ENCODE measurements at regions not wholly inside any gene's neighbourhood (a gene's known extent, or its start where the extent isn't known, plus 50 kb on each side); places are given as distances from the start of the nearest gene placed in this dataset.
"Not testable (repeated sequence)": the region's sequence is repeated elsewhere in the genome, so short reads cannot be mapped to it uniquely, and the experiment has no call there.

DNA sequence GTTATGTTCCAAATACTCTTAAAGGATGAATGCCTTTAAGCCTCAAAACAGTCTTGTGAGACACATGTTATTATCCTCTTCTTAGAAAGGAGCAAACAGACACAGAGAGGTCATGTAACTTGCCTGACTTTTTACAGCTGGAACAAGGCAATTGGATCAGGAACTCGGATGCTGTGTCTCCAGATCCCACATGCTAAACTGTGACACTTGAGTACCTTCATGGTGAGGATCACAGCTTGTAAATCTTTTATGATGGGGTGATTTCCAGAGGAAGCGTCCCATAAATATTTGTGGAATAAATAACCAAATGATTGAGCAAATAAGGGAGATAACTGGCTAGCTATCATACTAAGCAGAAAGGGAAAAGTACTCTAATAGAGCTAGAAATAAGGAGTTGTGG is 171.2 kb downstream of the C11orf91 start:
- no peak for DNase-seq (ENCODE audit: low read depth in 2 of 2)

DNA sequence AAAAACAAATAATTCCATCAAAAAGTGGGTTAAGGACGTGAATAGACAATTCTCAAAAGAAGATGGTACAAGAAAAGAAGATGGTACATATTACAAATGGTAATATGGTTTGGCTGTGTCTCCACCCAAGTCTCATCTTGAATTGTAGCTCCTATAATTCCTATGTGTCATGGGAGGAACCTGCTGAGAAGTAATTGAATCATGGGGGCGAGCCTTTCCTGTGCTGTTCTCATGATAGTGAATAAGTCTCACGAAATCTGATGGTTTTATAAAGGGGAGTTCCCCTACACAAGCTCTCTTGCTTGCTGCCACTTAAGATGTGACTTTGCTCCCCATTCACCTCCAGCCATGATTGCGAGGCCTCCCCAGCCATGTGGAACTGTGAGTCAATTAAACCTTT is 172.9 kb downstream of the C11orf91 start:
- not testable (repeated sequence) for DNase-seq (ENCODE audit: low read depth in 2 of 2)

DNA sequence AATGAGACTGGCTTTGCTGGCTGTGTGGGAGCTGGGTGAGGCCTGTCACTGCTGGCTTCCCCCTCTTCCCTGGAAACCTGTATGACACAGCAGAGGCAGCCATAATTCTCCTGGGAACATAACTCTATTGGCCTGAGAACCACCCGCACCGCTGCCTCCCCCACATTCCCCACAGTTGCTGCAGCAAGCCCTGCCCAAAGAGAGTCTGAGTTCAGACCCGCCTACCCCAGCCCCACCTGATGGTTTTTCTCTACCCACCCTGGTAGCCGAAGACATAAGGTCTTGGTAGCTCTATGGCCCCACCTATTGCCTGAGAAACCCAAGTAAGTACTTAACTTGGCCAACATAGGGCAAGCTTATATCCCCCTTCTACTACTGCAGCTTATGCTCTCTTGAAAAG is 174.8 kb downstream of the C11orf91 start:
- DNase-seq (ENCODE audit: low read depth in 2 of 2) = no peak

DNA sequence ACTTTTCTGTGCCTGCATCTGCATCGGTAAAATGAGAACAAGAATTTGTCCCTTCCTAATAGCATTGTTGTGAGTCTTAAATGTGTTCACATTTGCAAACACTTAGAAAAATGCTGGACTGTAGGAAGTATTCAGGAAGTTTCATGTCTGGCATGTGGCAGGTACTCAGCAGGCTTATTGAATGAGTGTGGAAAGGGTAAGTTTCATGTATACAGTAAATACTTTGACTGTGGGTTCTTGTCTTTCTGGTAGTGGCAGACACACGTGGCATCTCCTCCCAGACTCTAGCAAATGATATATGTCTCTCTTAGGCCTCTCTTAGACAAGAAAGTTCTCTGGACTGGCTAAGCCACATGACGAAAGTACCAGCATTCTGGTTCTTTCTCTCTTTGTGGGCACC is 179.2 kb downstream of the C11orf91 start:
- no peak for DNase-seq (ENCODE audit: low read depth in 2 of 2)

DNA sequence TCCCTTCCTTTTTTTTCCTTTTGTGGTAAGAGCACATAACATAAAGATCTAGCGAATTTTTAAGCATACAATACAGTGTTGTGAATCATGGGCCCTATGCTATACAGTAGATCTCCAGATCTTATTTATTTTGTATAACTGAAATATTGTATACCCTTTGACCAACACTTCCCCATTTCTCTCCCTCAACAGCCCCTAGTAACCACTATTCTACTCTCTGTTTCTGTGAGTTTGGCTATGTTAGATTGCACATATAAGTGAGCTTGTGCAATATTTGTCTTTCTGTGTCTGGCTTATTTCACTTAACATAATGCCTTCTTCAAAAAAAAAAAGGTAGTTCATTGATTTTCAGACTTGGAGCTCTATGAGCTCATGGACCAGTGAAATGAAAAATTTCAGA is 180.5 kb downstream of the C11orf91 start:
- no peak for DNase-seq (ENCODE audit: low read depth in 2 of 2)

DNA sequence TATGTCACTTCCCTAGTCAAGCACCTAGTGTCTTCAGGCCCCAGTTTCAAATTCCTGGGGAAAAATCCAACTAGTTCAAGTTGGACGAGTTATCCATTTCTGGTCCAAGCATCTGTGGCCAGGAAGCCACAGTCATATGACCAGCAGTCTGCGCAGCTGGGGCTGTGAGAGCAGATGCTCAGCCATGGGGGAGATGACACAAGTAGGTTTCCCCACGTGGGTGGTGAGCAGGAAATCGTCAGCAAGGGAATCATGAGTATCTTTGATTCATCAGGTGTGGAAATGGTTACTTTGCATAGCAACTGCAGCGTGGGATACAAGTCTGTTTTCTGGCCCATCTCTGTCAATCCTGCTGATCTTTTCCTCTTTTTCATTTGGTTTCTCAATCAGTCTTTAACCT is 185.3 kb downstream of the C11orf91 start:
- DNase-seq (ENCODE audit: low read depth in 2 of 2) = peak in 1 of 2 donors; percentile 19

DNA sequence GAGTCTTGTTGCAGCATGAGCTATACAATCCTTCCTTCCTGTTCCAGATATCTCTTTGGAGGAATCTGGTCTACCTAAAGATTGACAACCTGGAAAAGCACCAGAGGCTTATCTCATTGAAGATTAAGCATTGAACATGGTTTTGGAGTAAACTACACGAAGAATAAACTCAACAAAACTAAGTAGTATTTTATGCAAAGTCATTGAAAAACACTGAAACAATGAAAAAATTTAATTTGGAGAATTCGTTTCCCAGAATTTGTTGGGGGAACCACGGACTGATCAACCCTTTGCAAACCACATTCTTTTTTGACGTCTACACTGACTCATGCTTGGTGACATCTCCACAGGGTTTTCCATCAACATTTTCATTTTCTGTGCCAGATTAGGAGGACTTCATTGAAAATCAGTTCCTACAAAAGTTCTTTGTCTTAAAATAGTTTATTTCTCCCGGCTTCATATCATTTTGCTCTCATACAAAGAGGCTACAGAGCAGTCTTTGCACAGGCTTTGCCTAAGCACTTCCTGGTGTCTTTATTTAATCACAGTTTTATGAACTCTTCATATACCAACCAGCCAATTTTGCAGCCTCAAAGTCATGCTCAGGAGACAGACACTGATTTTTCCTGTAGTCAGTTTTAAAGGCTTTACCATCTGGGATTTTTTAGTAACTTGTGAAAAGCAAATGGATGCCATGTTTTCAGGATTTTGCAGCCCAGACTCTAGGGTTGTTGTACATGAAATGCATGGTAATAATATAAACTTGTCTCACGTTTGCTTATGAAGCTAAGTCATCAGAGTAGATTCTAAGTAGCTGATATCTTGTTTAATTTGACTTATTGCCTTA is 186.3 kb downstream of the C11orf91 start:
- DNase-seq (ENCODE audit: low read depth in 2 of 2) = no peak

DNA sequence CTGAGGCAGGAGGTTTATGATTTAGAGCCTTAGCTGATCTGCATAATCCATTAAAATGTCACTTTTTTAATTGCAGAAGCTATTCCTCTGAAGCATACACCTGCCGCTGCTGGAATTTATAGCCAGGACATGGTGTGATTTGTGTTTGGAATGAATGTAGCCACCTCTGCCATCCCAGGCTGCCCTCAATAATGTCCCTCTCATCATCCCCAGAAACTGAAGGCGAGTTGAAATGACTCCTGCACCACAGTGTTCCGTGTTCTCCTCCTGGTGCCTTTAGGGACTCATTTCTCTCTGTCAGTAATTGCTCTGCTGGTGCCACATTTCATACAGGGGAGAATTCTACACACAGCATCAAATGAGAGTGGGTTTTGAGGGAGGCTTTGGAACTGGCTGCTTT is 191.0 kb downstream of the C11orf91 start:
- no peak for DNase-seq (ENCODE audit: low read depth in 2 of 2)

DNA sequence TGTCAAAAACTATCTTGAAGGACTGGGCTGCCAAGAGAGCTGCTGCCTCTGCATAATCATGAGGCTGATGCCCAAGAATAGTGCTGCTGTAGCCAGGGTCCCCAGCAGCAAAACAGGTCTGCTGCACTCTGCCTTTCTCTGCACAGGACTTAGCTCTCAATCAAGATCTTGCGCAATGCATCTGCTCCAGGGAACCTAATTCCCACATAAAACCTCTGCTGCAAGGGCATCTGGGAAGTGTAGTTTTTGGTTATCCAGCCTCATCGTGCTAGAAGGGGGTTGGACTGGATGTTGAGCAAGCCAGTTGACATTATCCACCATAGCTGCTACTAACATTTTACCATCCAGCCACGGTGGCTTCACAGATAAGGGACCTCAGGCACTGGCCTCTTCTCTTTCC is 192.7 kb downstream of the C11orf91 start:
- no peak for DNase-seq (ENCODE audit: low read depth in 2 of 2)

DNA sequence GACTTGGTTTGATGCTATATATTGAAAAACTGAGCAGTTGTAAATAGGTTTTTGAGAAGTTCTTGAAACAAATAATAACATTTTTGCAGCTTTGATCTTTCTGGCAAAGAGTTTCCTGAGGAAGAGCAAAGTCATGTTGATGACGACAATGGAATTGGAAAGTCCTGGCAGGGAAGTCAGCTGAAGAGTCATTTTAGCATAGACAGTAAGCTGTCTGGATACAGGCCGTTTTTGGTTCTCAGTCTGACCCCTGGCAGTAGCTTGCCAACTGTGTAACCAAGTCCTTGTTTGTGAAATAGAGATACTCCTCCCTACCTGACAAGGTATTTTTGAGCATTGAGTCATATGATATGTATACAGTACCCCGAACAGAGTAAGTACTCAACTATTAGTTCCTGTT is 193.3 kb downstream of the C11orf91 start:
- peak in 1 of 2 donors; percentile 63 for DNase-seq (ENCODE audit: low read depth in 2 of 2)

DNA sequence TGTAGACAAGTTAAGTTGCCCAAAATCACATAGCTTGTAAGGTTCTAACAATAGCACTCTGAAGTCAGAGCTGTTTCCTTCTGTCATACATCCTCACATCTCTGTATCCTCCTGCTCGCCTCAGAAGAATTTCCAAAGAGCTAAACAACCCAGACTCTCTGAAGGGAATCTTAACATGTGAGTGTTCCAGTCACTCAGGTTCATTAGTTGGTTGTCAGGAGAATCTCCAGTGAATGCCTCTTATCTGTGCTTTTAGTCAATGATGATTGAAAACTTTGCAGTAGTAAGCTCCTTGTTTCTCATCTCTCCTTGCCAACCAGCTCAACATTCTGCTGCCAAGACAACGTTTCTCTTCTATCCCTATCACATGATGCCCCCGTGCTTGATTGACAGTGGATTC is 195.5 kb downstream of the C11orf91 start:
- no peak for DNase-seq (ENCODE audit: low read depth in 2 of 2)

DNA sequence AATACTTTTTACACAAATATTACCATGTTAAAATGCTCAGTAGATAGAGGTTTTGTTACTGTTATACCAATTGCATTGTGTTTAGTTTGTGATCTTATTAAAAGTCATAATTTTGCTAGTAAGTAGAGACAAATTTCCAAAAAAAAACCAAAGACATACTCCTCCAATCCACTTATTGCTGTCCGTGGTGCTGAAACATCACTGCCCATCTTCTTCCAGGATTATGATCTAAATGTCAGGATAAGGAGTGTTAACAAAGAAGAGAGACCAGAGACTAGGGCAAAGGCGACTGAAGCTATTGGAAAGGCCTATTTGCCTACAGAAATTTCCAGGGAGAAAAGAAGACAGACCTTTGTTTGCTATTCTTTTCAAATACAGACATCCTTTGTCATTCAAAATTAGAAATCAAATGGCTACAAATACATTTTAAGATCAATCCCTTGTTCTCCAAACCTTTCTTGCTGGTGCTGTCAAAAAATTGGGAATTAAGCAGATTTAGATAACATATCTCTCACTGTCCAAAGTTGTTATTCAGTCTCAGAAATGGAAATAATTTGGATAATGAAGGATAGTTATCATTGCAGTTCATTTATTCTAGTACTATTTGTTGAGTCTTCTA is 199.7 kb downstream of the C11orf91 start:
- peak; percentile 11 to 58 for DNase-seq (ENCODE audit: low read depth in 2 of 2)

DNA sequence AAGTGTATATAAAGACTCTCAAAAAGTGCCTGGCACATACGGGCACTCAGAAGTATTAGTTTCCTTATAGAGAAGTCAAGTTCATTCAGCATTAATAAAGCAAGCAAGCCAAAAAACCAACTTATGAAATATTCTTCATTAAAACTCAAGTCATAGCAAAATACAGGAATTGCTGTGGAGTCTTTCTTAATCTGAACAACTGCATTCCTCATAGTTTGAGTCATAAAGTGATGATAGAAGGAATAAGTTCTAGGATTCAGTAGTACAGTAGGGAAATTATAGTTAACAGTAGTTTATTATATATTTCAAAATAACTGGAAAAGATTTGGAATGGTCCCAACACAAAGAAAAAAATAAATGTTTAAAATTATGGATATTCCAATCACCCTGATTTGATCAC is 200.3 kb downstream of the C11orf91 start:
- no peak for DNase-seq (ENCODE audit: low read depth in 2 of 2)

DNA sequence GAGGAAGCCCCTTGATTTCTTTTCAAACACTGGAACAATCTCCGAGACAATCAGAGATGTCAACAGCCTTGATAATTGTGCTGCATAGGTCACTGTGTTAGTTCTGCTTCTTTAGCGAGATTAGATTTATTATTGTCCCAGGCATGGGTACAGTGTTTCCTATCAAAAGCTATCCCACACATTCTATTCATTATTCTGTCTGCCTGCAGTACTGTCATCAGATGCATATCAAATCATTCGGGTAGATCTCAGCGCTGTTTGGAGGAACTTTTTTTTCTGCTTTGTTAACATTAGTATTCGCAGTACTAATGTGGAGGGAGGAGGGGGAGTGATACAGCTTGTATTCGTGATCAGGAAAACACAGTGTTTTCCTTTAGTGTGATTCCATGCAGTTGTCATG is 208.0 kb downstream of the C11orf91 start:
- DNase-seq (ENCODE audit: low read depth in 2 of 2) = no peak

DNA sequence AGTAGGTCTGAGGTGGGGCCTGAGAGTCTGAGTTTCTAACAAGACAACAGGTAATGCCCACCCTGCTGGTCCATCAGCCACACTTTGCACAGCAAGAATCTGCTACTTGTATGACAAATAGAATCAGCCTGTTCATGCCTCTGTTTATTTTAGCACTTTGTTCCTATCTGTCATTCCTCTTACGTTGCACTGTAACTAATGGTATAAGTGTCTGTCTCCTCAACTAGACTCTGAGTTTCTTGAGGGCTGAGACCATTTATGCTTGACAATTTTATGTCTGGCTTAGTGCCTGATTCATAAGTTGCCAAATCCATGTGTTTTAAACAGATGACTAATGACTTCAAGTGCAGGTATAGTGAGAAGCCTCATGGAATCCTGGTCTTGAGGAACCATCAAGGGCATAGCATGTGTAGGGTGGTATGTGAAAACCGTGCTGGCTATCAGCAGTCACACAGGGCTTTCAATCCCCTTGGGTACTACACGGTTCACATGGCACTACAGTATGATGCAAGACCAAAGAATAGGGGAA is 209.7 kb downstream of the C11orf91 start:
- DNase-seq (ENCODE audit: low read depth in 2 of 2) = no peak

DNA sequence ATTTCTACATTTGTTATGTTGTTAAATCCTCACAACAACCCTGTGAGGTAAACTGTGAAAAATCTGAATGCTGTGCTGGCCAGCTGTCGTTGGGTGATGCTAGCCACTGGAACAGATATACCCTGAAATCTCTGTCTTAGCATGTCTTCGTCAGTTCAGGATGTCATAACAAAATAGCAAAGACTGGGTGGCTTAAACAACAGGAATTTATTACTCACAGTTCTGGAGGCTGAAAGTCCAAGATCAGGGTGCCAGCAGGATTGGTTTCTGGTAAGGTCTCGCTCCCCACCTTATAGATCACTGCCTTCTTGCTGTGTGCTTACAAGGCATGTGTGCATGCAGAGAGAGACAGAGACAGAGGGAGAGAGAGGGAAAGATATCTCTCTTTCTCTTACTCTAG is 211.7 kb downstream of the C11orf91 start:
- no peak for DNase-seq (ENCODE audit: low read depth in 2 of 2)

DNA sequence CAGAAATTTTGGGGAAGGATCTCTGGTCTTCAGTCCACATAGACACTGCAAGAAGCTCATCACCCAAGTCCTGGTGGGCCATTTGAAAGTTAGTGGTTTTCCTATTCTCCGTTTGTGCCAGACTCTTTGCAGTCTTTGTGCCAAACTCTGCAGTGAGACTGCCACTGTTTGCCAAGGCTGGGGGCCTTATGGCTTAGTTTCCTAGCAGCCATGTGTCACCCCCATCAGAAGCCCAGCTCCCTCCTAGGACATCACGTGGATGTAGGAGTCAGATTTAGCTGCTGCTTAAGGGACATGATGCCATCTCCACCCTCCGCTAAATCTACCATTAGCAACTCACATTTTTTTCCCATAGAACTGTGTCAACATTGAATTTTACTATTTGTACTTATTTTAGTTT is 220.0 kb downstream of the C11orf91 start:
- DNase-seq (ENCODE audit: low read depth in 2 of 2) = no peak

DNA sequence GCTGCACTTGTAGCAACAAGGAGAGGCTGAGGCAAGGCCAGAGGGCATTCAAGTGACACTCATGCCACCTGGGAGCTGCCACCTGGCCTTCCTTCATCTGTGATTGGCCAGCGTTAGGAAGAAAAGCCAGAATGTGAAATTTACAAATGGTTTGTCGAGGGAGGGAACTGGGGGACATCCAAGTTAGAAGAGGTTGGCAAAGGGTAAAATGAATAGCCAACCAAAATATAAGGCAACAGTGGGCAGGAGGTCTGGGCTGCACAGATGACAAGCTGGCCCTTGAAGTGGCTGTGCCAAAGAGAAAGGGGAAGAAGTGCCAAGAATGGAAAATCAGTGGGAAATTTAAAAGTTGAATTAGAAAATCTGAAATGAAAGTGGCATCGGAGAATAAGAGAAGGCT is 221.4 kb downstream of the C11orf91 start:
- DNase-seq (ENCODE audit: low read depth in 2 of 2) = no peak

DNA sequence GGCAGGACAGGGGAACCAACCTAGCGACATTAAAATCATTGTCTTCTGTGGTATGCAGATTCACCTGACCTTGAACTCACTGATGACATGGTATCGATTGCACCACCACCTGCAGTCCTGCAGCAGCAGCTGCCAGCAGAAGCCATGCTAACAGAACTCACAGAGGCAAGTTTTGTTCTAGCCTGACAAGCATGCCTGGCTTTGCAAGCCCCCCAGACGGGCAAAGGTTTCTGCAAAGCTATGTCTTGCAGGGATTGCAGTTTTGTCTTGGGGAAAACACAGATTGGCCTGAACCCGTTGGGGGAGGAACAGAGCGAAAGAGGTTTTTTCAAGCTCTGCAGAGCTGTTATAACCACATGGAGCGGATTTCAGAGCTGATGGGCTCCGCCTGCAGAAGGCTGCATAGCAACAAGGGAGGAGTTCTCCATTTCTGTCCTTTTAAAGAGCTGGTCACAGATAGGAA is 221.0 kb downstream of the HIPK3 start:
- no peak for DNase-seq (ENCODE audit: low read depth in 2 of 2)

DNA sequence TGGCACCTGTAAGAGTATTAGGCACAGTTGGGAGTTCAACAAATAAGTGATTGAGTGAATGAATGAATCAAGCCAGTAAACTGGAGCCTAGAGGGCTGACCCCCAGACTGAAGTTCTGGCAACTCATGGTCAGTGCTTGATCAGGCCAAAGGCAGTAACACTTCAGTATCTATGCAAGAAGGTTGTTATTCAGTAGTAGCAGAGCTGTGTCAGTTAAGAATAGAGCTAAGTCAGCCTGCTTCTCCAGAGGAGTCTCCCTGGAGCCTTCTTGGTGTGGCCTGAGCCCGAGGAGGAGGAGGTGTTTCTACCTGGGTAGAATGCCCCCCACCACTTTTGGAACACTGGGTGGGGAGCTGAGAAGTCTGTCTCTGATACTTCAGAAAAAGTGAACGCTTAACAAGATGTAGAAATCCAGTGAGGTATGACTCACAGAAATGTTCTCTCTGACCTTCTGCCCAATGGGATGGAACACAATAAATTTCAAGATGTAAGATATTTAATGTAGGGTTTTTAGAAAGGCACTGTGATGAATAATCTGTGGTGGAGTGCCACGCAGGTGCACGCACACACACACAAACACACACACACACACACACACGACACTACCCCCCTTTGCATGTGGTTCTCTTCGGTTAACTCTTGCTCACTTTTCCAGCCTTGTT is 219.9 kb downstream of the HIPK3 start:
- DNase-seq (ENCODE audit: low read depth in 2 of 2) = no peak

DNA sequence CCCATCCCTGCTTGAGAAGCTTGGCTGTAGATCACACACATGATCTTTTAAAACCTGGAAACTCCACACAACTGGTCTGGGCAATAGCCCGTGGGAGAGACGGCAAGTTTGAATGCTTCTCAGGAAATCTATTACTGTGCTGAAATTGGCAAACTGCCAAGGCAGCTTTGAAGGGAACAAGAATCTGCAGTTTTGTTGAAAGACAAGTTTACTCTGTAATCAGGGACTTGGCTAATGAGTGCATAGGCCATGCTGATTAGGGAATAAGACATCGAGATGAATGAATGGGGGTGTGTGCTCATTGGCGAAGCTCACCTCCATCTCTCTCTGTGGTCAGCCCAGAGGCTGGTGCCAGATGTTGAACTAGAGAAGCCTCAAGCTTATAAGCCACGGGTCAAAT is 218.8 kb downstream of the HIPK3 start:
- peak; percentile 18 to 88 for DNase-seq (ENCODE audit: low read depth in 2 of 2)

DNA sequence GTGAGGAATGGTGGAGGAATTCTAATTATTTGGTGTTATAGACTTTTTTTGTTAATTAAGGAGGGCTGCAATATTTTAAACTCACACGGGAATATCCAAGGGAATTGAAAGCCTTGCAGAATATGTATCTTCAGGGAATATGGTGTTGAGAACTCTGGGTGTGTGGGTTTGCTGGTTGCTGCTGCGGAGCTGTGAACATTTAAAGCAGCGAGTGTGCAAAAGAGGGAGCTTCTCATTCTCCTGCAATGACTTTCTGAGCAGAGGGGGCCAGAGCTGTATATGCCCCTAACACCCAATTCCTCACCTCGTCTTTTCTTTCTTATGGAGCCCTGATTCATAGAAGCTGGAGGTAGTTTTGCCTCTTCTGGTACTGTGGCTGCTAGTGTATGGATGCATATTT is 217.7 kb downstream of the HIPK3 start:
- no peak for DNase-seq (ENCODE audit: low read depth in 2 of 2)
